ENCODE measurements at regions not wholly inside any gene's neighbourhood (a gene's known extent, or its start where the extent isn't known, plus 50 kb on each side); places are given as distances from the start of the nearest gene placed in this dataset.
"Not testable (repeated sequence)": the region's sequence is repeated elsewhere in the genome, so short reads cannot be mapped to it uniquely, and the experiment has no call there.

- in situ Hi-C loops (cut with MboI; ENCODE audit: low sequenced_read_pairs): no loop called here
Measured at GRCh38 chr3:168977716-168978374, 685.7 kb downstream of the MECOM start.

- in situ Hi-C loops (cut with MboI; ENCODE audit: low sequenced_read_pairs): no loop called here
Measured at GRCh38 chr3:168976969-168977368, 686.5 kb downstream of the MECOM start.

GRCh38 chr3:168975576-168975975, 687.9 kb downstream of the MECOM start:
- in situ Hi-C loops (cut with MboI; ENCODE audit: low sequenced_read_pairs): no loop called here

GRCh38 chr3:168974617-168975403, 688.7 kb downstream of the MECOM start:
- in situ Hi-C loops (cut with MboI; ENCODE audit: low sequenced_read_pairs): no loop called here

- in situ Hi-C loops (cut with MboI; ENCODE audit: low sequenced_read_pairs): no loop called here
Measured at GRCh38 chr3:168973897-168974296, 689.6 kb downstream of the MECOM start.

- in situ Hi-C loops (cut with MboI; ENCODE audit: low sequenced_read_pairs): no loop called here
Measured at GRCh38 chr3:168973206-168973605, 690.3 kb downstream of the MECOM start.

GRCh38 chr3:168968609-168969008, 694.9 kb downstream of the MECOM start:
- in situ Hi-C loops (cut with MboI; ENCODE audit: low sequenced_read_pairs): no loop called here

- in situ Hi-C loops (cut with MboI; ENCODE audit: low sequenced_read_pairs): no loop called here
Measured at GRCh38 chr3:168964736-168965135, 698.8 kb downstream of the MECOM start.

GRCh38 chr3:168961271-168961670, 702.2 kb downstream of the MECOM start:
- in situ Hi-C loops (cut with MboI; ENCODE audit: low sequenced_read_pairs): no loop called here

GRCh38 chr3:168959731-168960130, 703.8 kb downstream of the MECOM start:
- in situ Hi-C loops (cut with MboI; ENCODE audit: low sequenced_read_pairs): no loop called here

GRCh38 chr3:168958466-168958865, 705.0 kb downstream of the MECOM start:
- in situ Hi-C loops (cut with MboI; ENCODE audit: low sequenced_read_pairs): no loop called here

GRCh38 chr3:168956076-168956475, 707.4 kb downstream of the MECOM start:
- in situ Hi-C loops (cut with MboI; ENCODE audit: low sequenced_read_pairs): no loop called here

GRCh38 chr3:168952551-168952950, 711.0 kb downstream of the MECOM start:
- in situ Hi-C loops (cut with MboI; ENCODE audit: low sequenced_read_pairs): no loop called here

- in situ Hi-C loops (cut with MboI; ENCODE audit: low sequenced_read_pairs): no loop called here
Measured at GRCh38 chr3:168951884-168952283, 711.6 kb downstream of the MECOM start.

- in situ Hi-C loops (cut with MboI; ENCODE audit: low sequenced_read_pairs): no loop called here
Measured at GRCh38 chr3:168951368-168951767, 712.1 kb downstream of the MECOM start.

- in situ Hi-C loops (cut with MboI; ENCODE audit: low sequenced_read_pairs): no loop called here
Measured at GRCh38 chr3:168950622-168951021, 712.9 kb downstream of the MECOM start.

GRCh38 chr3:168939651-168940238, 723.8 kb downstream of the MECOM start:
- in situ Hi-C loops (cut with MboI; ENCODE audit: low sequenced_read_pairs): no loop called here

- in situ Hi-C loops (cut with MboI; ENCODE audit: low sequenced_read_pairs): no loop called here
Measured at GRCh38 chr3:168933614-168934013, 729.9 kb downstream of the MECOM start.

- in situ Hi-C loops (cut with MboI; ENCODE audit: low sequenced_read_pairs): not testable (repeated sequence)
Measured at GRCh38 chr3:168929997-168930396, 733.5 kb downstream of the MECOM start.

- in situ Hi-C loops (cut with MboI; ENCODE audit: low sequenced_read_pairs): no loop called here
Measured at GRCh38 chr3:168926426-168926825, 737.1 kb downstream of the MECOM start.

GRCh38 chr3:168925568-168925967, 737.9 kb downstream of the MECOM start:
- in situ Hi-C loops (cut with MboI; ENCODE audit: low sequenced_read_pairs): no loop called here

GRCh38 chr3:168914662-168915061, 748.9 kb downstream of the MECOM start:
- in situ Hi-C loops (cut with MboI; ENCODE audit: low sequenced_read_pairs): no loop called here
